Ishikawa (cell line): ENCODE measurements at regions not wholly inside any gene's neighbourhood (a gene's known extent, or its start where the extent isn't known, plus 50 kb on each side); places are given as distances from the start of the nearest gene placed in this dataset.

Experiments
- CEBPB ChIP-seq: IDR thresholded peaks from 2 replicates; pipeline ENCODE4 v1.6.1; 2012
- CREB1 ChIP-seq: IDR thresholded peaks from 2 replicates; pipeline ENCODE4 v1.6.1; 2012; ENCODE audit warnings: low read depth
- EGR1 ChIP-seq: IDR thresholded peaks from 2 replicates; pipeline ENCODE4 v1.6.1; 2012
- EP300 ChIP-seq: IDR thresholded peaks from 2 replicates; pipeline ENCODE4 v1.6.1; 2012; ENCODE audit warnings: borderline replicate concordance
- FOXM1 ChIP-seq: IDR thresholded peaks from 2 replicates; pipeline ENCODE4 v1.6.1; 2012; ENCODE audit warnings: low read depth, borderline replicate concordance
- NFIC ChIP-seq: IDR thresholded peaks from 2 replicates; pipeline ENCODE4 v1.6.1; 2012
- RAD21 ChIP-seq: IDR thresholded peaks from 2 replicates; pipeline ENCODE4 v1.6.1; 2012; ENCODE audit warnings: low read depth
- REST ChIP-seq: IDR thresholded peaks from 2 replicates; pipeline ENCODE4 v1.6.1; 2012; ENCODE audit warnings: low read depth, mild to moderate bottlenecking
- TAF1 ChIP-seq: IDR thresholded peaks from 2 replicates; pipeline ENCODE4 v1.6.1; 2012; ENCODE audit warnings: low read depth, mild to moderate bottlenecking
- TCF12 ChIP-seq: IDR thresholded peaks from 2 replicates; pipeline ENCODE4 v1.6.1; 2012; ENCODE audit warnings: low read depth
- TEAD4 ChIP-seq: IDR thresholded peaks from 2 replicates; pipeline ENCODE4 v1.6.1; 2012
- USF1 ChIP-seq: IDR thresholded peaks from 2 replicates; pipeline ENCODE4 v1.6.1; 2012
- YY1 ChIP-seq: IDR thresholded peaks from 2 replicates; pipeline ENCODE4 v1.6.1; 2012; ENCODE audit warnings: low read depth
- ZBTB7A ChIP-seq: IDR thresholded peaks from 2 replicates; pipeline ENCODE4 v1.6.1; 2012; ENCODE audit warnings: low read depth
- TF ChIP-seq, protein P1 (sequence below): IDR thresholded peaks from 2 replicates; pipeline ENCODE4 v1.6.1; 2012

- TF ChIP-seq TAF1 (no peak), CEBPB (no peak), EGR1 (no peak), EP300 (no peak), TCF12 (no peak), TEAD4 (no peak), FOXM1 (no peak), YY1 (no peak), RAD21 (no peak), REST (no peak), ZBTB7A (no peak), USF1 (no peak), NFIC (no peak), CREB1 (no peak)
- TF ChIP-seq, protein P1, sequence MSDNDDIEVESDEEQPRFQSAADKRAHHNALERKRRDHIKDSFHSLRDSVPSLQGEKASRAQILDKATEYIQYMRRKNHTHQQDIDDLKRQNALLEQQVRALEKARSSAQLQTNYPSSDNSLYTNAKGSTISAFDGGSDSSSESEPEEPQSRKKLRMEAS, result no peak
Observed at GRCh38 chr6:147095316-147095715, 108.9 kb upstream of the STXBP5 start.

- TF ChIP-seq RAD21, result no peak
- TF ChIP-seq USF1, result no peak
- no peak for TF ChIP-seq ZBTB7A
- TF ChIP-seq NFIC, result no peak
- TF ChIP-seq, protein P1, result no peak
- no peak for TF ChIP-seq EGR1
- TF ChIP-seq TCF12, result no peak
- TF ChIP-seq CREB1, result no peak
- no peak for TF ChIP-seq TAF1
- no peak for TF ChIP-seq EP300
Observed at GRCh38 chr6:147099974-147100373, 104.2 kb upstream of the STXBP5 start.

GRCh38 chr6:147103007-147103406 is 101.2 kb upstream of the STXBP5 start:
- TF ChIP-seq TEAD4 (no peak), YY1 (no peak), NFIC (no peak), TCF12 (no peak), REST (no peak), TAF1 (no peak), EP300 (no peak), CREB1 (no peak), EGR1 (no peak), USF1 (no peak), RAD21 (no peak), ZBTB7A (no peak), FOXM1 (no peak), CEBPB (no peak)
- TF ChIP-seq, protein P1, result no peak

- TF ChIP-seq REST, result no peak
- no peak for TF ChIP-seq TEAD4
- no peak for TF ChIP-seq RAD21
- no peak for TF ChIP-seq EGR1
- TF ChIP-seq TAF1, result no peak
- no peak for TF ChIP-seq USF1
- TF ChIP-seq ZBTB7A, result no peak
- no peak for TF ChIP-seq EP300
- TF ChIP-seq TCF12, result no peak
- TF ChIP-seq CREB1, result no peak
- TF ChIP-seq FOXM1, result no peak
- TF ChIP-seq, protein P1, result no peak
- TF ChIP-seq NFIC, result no peak
Observed at GRCh38 chr6:147103694-147104093, 100.5 kb upstream of the STXBP5 start.
